ENCODE measurements at regions not wholly inside any gene's neighbourhood (a gene's known extent, or its start where the extent isn't known, plus 50 kb on each side); places are given as distances from the start of the nearest gene placed in this dataset.

DNA sequence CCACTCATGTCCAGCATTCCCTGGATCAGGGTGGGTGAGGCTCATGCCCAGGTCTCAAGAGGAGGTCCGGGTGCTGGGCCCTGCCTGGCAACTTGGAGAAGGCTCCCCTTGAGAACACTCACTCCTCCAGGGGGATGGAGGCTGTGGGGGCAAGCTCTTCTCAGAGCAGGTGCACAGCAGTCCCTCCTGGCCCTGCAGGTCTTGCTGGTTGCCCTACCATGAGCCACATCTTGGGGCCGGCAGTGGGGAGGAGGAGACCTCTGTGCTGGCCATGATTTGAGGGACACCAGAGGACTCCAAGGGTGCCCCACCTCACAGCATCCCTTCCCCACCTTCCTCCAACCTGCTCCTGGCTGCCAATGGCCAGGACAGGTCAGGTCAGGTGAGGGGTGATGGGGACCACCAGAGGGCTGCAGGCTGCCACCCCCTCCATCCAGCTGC is 87.4 kb upstream of the RET start:
- 84 to 92% methylated on average over 2 of the region's 2 CpGs for WGBS, 2 donors
- TF ChIP-seq, protein P1, sequence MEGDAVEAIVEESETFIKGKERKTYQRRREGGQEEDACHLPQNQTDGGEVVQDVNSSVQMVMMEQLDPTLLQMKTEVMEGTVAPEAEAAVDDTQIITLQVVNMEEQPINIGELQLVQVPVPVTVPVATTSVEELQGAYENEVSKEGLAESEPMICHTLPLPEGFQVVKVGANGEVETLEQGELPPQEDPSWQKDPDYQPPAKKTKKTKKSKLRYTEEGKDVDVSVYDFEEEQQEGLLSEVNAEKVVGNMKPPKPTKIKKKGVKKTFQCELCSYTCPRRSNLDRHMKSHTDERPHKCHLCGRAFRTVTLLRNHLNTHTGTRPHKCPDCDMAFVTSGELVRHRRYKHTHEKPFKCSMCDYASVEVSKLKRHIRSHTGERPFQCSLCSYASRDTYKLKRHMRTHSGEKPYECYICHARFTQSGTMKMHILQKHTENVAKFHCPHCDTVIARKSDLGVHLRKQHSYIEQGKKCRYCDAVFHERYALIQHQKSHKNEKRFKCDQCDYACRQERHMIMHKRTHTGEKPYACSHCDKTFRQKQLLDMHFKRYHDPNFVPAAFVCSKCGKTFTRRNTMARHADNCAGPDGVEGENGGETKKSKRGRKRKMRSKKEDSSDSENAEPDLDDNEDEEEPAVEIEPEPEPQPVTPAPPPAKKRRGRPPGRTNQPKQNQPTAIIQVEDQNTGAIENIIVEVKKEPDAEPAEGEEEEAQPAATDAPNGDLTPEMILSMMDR (IDR thresholded peaks at IDR 0.05): no peak
- no peak for TF ChIP-seq POLR2A (IDR thresholded peaks at IDR 0.05)
- no peak overlapping the region for H3K4me3 ChIP-seq (ENCODE audit: low read depth, poor library complexity, severe bottlenecking)
- intact Hi-C loops (cut with DNase I; ENCODE audit: low total_unique reads): no loop called here
- DNase-seq (ENCODE audit: low spot score in 2 of 2): peak in 1 of 2 donors; percentile 68

DNA sequence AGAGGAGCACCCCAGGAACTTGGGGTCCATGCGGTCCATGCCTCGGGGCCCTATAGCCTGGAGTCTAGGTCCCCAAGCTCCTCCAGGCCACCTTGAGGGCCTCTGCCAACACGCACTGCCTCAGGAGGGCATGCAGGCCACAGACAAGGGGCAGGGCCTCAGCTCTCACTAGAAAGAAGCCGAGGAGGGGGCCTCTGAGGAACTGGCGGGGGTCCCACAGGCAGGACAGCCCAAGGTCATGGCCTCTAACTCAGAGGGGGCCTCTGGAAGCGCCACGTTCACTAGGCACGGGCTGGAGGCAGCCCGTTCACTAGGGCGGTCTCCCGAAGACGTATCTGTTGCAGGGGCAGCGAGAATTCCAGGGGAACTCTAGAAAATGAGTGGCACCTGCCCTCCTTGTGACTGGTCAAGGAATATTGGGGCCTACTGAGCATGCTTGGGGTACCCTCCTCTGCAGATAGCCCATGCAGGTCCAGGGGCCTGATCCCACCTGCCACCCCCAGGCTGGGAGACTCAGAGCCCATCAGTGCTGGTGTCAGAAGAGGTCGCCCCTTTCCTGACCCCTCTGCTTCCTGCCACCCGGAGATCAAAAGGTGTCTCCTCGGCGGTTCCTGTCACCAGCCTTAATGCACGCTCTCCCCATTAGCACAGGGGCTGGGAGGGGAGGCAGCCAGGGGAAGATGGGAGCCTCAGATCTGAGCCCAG is 86.7 kb upstream of the RET start:
- DNase-seq (ENCODE audit: low spot score in 2 of 2): peak in 1 of 2 donors; percentile 68
- intact Hi-C loops (cut with DNase I; ENCODE audit: low total_unique reads): no loop called here
- TF ChIP-seq, protein P1 (IDR thresholded peaks at IDR 0.05): no peak
- TF ChIP-seq POLR2A (IDR thresholded peaks at IDR 0.05): no peak
- no peak overlapping the region for H3K4me3 ChIP-seq (ENCODE audit: low read depth, poor library complexity, severe bottlenecking)
- WGBS, 2 donors: 74 to 85% methylated on average over 16 to 18 of the region's 18 CpGs

DNA sequence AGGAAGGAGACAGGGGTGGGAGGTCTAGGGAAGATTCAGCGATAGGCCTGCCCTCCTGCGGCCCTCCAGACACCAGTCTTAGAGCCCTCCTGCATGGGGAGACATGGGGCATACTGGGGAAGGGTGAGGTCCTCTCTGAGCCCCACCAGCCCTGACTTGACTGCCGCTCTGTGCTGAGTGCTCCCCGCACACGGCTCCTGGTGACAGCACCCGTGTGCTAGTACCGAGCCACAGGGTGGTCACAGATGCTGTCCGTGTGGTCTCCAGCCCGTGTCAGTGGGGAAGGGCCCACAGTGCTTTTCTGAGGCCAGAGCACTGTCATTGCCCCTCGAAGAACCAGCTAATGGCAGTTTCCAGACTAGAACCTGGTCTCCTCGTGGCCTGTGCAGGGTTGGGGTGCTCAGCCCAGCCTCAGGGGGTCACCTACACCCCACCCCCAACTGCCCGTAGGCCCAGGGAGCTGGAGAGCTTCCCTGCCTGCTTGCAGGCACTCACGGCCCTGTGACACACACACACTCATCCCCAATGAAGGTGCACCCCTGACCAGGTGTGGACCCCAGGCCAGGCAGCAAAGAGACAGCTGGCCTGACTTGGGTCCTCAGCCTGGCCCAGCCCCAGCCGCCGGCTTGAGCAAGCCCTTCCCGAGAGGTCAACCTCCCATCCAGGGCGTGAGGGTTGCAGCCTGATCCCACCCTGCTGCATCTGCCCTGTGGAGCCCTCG is 86.0 kb upstream of the RET start:
- no peak overlapping the region for H3K4me3 ChIP-seq (ENCODE audit: low read depth, poor library complexity, severe bottlenecking)
- TF ChIP-seq POLR2A (IDR thresholded peaks at IDR 0.05): no peak
- TF ChIP-seq, protein P1 (IDR thresholded peaks at IDR 0.05): no peak
- intact Hi-C loops (cut with DNase I; ENCODE audit: low total_unique reads): no loop called here
- DNase-seq (ENCODE audit: low spot score in 2 of 2): peak in 1 of 2 donors; percentile 66
- WGBS, 2 donors: 86 to 92% methylated on average over 16 to 17 of the region's 18 CpGs

DNA sequence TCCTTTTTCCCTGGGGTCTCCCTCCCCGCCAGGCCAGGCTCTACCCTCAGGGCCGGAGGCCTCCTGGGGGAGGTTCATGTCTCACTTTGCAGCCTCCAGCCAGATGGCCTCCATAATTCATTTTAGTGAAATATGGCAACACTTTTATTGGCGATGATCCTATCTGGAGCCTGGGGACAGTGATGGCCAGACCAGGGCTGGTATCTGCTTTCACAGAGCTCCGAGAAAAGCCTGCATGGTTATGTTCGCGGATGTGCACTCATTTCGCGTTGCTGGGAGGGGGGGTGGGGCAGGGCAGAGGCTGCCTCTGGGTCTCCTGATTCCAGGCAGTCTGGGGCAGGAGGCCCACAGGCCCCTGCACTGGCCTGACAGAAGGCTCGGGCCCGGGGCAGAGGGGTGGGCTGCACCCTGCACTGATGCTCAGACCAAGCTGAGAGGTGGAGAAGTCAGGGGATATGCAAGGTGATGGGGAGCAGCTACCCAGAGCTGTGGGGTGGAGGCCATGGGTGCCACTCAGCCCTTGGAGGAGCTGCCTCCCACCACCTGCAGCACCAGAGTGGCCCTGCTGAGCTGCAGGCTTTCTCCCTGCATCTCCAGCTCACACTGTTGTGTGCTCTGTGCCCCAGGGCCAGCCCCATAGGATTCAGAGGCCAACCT is 85.3 kb upstream of the RET start:
- no peak overlapping the region for H3K4me3 ChIP-seq (ENCODE audit: low read depth, poor library complexity, severe bottlenecking)
- no peak for TF ChIP-seq POLR2A (IDR thresholded peaks at IDR 0.05)
- TF ChIP-seq, protein P1 (IDR thresholded peaks at IDR 0.05): no peak
- WGBS, 2 donors: 89% methylated on average over 10 of the region's 10 CpGs
- intact Hi-C loops (cut with DNase I; ENCODE audit: low total_unique reads): no loop called here
- peak in 1 of 2 donors; percentile 61 for DNase-seq (ENCODE audit: low spot score in 2 of 2)

DNA sequence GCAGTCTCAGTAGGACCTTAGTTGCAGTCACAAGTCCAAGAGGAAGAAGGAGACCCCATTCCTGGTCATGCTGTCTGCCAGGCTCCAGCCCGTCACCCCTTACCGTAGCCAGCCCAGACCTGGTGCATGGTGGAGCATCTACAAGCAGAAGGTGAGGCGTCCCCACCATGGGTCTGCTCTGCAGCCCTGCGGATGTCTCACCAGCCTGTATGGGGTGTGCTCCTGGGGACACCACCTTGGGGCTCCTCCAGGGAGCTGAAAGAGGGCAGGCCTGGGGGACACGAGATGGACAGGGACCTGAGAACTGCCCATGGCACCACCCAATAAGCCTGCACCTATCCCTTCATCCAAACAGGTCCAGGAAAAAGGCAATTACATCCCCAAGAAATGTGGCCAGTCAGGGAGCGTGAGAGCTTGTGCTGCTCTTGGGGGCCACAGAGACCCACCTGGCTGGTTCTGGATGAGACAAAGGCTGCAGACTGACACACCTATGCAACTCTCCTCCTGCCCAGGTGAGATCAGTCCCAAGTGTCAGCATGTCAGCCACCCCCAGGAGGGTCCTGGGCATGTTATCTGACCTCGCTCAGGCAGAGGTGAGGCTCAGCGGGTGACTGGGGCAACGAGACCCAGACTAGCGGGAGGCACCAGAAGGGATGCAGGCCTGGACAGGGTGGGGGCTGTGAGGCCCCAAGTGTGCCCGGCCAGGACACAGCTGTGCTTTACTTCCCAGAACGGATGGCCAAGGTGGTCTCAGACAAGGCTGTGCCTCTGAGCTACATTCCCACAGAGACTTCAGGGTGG is 84.5 kb upstream of the RET start:
- intact Hi-C loops (cut with DNase I; ENCODE audit: low total_unique reads): no loop called here
- TF ChIP-seq POLR2A (IDR thresholded peaks at IDR 0.05): no peak
- TF ChIP-seq, protein P1 (IDR thresholded peaks at IDR 0.05): no peak
- H3K4me3 ChIP-seq (ENCODE audit: low read depth, poor library complexity, severe bottlenecking): no peak overlapping the region
- WGBS, 2 donors: 90 to 92% methylated on average over 11 of the region's 12 CpGs
- DNase-seq (ENCODE audit: low spot score in 2 of 2): peak in 1 of 2 donors; percentile 78

Measured in lower leg skin (tissue), 4 donors.